ENCODE measurements at regions not wholly inside any gene's neighbourhood (a gene's known extent, or its start where the extent isn't known, plus 50 kb on each side); places are given as distances from the start of the nearest gene placed in this dataset.

- FAIRE-seq (no peak), ATAC-seq (peak; percentile 94), DNase-seq (ENCODE audit: low read depth, low spot score) (peak; percentile 20)
- intact Hi-C loops (cut with micrococcal nuclease; ENCODE audit: unreplicated experiment) = no loop called here
- POLR2A ChIA-PET = no interaction called here
- Histone ChIP-seq H3K79me2 (ENCODE audit: control insufficient read depth, insufficient read depth, low read length) (no peaks in the 10 kb centered on the region), H4K20me1 (ENCODE audit: control insufficient read depth, insufficient read depth) (no peaks in the 10 kb centered on the region), H3K27me3 (replicated peaks in 1 of 2; ENCODE audit: control insufficient read depth in 2 of 2, insufficient read depth in 2 of 2, low read length in 1 of 2) (no peaks in the 10 kb centered on the region), H3K27ac (ENCODE audit: control insufficient read depth, insufficient read depth) (no peak overlapping the region), H3K4me1 (ENCODE audit: control insufficient read depth, insufficient read depth, low read length) (no peaks in the 10 kb centered on the region), H3K4me3 (no peak overlapping the region), H3K9me3 (replicated peaks; ENCODE audit: control insufficient read depth, insufficient read depth, low read length) (no peaks in the 10 kb centered on the region), H3K9ac (ENCODE audit: control insufficient read depth, insufficient read depth, low read length) (no peak overlapping the region), H3K4me2 (ENCODE audit: control insufficient read depth, insufficient read depth) (no peak overlapping the region), H2AFZ (ENCODE audit: control insufficient read depth, low read depth, low read length) (no peak overlapping the region), H3K36me3 (ENCODE audit: control insufficient read depth in 2 of 2, insufficient read depth in 2 of 2, low read length in 1 of 2) (no peaks in the 10 kb centered on the region)
- CTCF ChIA-PET = interaction anchor here (0.9 kb wide), 1 partner anchor 9 kb away, joined by 3 read pairs; no protein-coding TSS in a partner anchor
- RAD21 ChIA-PET (ENCODE audit: unreplicated experiment) = no interaction called here
- in situ Hi-C loops (cut with MboI) = no loop called here
- WGBS (ENCODE audit: insufficient coverage, insufficient replicate concordance, low lambda C conversion rate, missing lambda C conversion rate) = 0% methylated on average over 2 of the region's 2 CpGs
- SMC1A ChIA-PET (ENCODE audit: uncharacterized antibody, unreplicated experiment) = no interaction called here
- BruUV-seq (replicated peaks) = no TSS peak
- TF ChIP-seq RUNX3 (IDR thresholded peaks at IDR 0.05; ENCODE audit: low read length) (peak; percentile 10; the same call in 1 of the 2 replicates), ZNF622 (IDR thresholded peaks at IDR 0.05) (no peak), ZNF24 (IDR thresholded peaks at IDR 0.05) (0 out of 2 replicates have a peak, but pooled peaks have one; percentile 45), SUPT20H (IDR thresholded peaks at IDR 0.05; ENCODE audit: borderline replicate concordance, control insufficient read depth, low read depth, low read length) (no peak), BCL11A (IDR thresholded peaks at IDR 0.05; ENCODE audit: low read depth, low read length) (no peak), NFYA (IDR thresholded peaks at IDR 0.05; ENCODE audit: borderline replicate concordance, low read depth, low read length) (no peak), SPI1 (IDR thresholded peaks at IDR 0.05; ENCODE audit: borderline replicate concordance, insufficient read depth, low read depth, low read length) (peak; percentile 56; the same call in 1 of the 2 replicates), MXI1 (IDR thresholded peaks at IDR 0.05; ENCODE audit: low read depth, low read length) (no peak), EZH2 (IDR thresholded peaks at IDR 0.05; ENCODE audit: borderline replicate concordance, control insufficient read depth, low read depth, low read length) (no peak), E2F4 (IDR thresholded peaks at IDR 0.05; ENCODE audit: low read depth, low read length) (no peak), RBBP5 (conservative IDR thresholded peaks at IDR 0.05) (no peak), ZNF592 (IDR thresholded peaks at IDR 0.05) (no peak), NRF1 (conservative IDR thresholded peaks at IDR 0.05; ENCODE audit: low read depth, low read length) (no peak), SIN3A (IDR thresholded peaks at IDR 0.05; ENCODE audit: low read depth, low read length) (no peak), HSF1 (IDR thresholded peaks at IDR 0.05; ENCODE audit: low read depth, low read length) (no peak), NBN (IDR thresholded peaks at IDR 0.05) (no peak), MEF2A (IDR thresholded peaks at IDR 0.05; ENCODE audit: insufficient read depth, low read depth, low read length) (0 out of 2 replicates have a peak, but pooled peaks have one; percentile 26)
- TF ChIP-seq, protein P1, sequence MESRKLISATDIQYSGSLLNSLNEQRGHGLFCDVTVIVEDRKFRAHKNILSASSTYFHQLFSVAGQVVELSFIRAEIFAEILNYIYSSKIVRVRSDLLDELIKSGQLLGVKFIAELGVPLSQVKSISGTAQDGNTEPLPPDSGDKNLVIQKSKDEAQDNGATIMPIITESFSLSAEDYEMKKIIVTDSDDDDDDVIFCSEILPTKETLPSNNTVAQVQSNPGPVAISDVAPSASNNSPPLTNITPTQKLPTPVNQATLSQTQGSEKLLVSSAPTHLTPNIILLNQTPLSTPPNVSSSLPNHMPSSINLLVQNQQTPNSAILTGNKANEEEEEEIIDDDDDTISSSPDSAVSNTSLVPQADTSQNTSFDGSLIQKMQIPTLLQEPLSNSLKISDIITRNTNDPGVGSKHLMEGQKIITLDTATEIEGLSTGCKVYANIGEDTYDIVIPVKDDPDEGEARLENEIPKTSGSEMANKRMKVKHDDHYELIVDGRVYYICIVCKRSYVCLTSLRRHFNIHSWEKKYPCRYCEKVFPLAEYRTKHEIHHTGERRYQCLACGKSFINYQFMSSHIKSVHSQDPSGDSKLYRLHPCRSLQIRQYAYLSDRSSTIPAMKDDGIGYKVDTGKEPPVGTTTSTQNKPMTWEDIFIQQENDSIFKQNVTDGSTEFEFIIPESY (IDR thresholded peaks at IDR 0.05) = no peak
These were observed 920.1 kb upstream of the TENM3 start for GRCh38 chr4:181323061-181323460.

All from GM12878 (cell line).